AG04450 (cell line): ENCODE measurements at regions not wholly inside any gene's neighbourhood (a gene's known extent, or its start where the extent isn't known, plus 50 kb on each side); places are given as distances from the start of the nearest gene placed in this dataset.

Experiments
- CTCF ChIA-PET: fragments of 300-600, 350-600 bp; formaldehyde crosslinking; extraction: SDS; loops from one replicate; lab custom pipeline; 2022; ENCODE audit warnings: antibody characterized with exemption, inconsistent platforms; lab: Charles Lee
- POLR2A ChIA-PET: fragments of 350-600 bp; formaldehyde crosslinking; extraction: SDS; loops from one replicate; lab custom pipeline; 2021; ENCODE audit warnings: antibody characterized with exemption, inconsistent platforms; lab: Yijun Ruan, JAX
- DNase-seq: peaks from one replicate; pipeline ENCODE4 v3.0.0-alpha.2; 2011; ENCODE audit warnings: low read depth, low spot score
- H3K27ac ChIP-seq: one replicate; pipeline ENCODE4 v1.5.1; 2012; ENCODE audit warnings: low read depth, low read length, control low read depth
- H3K27me3 ChIP-seq: one replicate; pipeline ENCODE4 v1.6.0; 2012; ENCODE audit warnings: low read length; ENCODE audit not compliant: control insufficient read depth, insufficient read depth
- H3K4me3 ChIP-seq: 2 replicates; pipeline ENCODE4 v1.5.1; 2011; ENCODE audit warnings: mild to moderate bottlenecking, low read depth, low read length, control low read depth
- H3K9me3 ChIP-seq: 2 replicates; pipeline ENCODE4 v1.5.1; 2012; ENCODE audit warnings: low read length; ENCODE audit not compliant: control insufficient read depth, insufficient read depth
- TF ChIP-seq, protein P1 (sequence below): IDR thresholded peaks from 2 replicates; pipeline ENCODE4 v1.5.1; 2011; ENCODE audit warnings: low read depth, low read length, control low read depth, inconsistent platforms

DNA sequence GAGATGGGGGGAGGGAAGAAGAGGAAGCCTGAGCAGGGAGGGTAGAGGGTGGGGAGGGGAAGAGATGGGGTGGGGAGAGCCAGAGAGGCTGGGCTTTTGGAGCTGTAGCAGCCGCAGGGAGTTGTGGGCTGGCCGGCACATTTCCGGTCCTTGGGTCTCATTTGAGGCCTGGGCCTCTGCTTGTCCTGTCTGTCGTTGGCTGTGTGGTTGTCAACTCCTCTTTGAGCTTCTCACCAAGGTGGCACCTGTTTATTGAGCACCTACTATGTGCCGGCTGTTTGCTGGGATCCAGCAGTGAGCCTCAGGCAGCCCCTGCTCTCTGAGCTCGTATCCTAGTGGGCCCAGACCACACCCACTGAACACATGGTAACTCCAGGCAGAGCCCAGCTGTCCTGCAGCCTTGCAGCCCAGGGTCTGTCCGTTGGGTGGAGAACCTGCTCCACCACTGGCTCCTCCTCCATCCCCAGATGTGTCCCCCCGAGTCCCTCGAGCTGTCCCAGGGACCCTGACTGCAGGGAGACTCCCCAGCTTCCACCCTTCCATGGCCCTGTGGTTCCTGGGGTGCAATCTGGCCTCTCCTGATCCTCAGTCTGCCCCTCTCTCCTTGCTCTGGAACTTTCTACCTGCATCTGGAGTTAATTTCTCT is 164.9 kb downstream of the IRF8 start:
- Histone ChIP-seq H3K27ac (no peak overlapping the region), H3K9me3 (no peaks in the 10 kb centered on the region), H3K4me3 (no peak overlapping the region), H3K27me3 (peaks cover 26% of the 10 kb centered on the region)
- ChIA-PET CTCF (interaction anchor here (1.5 kb wide), 1 partner anchor 9 kb away, joined by 8 read pairs; no protein-coding TSS in a partner anchor), POLR2A (no interaction called here)
- DNase-seq = no peak
- TF ChIP-seq, protein P1, sequence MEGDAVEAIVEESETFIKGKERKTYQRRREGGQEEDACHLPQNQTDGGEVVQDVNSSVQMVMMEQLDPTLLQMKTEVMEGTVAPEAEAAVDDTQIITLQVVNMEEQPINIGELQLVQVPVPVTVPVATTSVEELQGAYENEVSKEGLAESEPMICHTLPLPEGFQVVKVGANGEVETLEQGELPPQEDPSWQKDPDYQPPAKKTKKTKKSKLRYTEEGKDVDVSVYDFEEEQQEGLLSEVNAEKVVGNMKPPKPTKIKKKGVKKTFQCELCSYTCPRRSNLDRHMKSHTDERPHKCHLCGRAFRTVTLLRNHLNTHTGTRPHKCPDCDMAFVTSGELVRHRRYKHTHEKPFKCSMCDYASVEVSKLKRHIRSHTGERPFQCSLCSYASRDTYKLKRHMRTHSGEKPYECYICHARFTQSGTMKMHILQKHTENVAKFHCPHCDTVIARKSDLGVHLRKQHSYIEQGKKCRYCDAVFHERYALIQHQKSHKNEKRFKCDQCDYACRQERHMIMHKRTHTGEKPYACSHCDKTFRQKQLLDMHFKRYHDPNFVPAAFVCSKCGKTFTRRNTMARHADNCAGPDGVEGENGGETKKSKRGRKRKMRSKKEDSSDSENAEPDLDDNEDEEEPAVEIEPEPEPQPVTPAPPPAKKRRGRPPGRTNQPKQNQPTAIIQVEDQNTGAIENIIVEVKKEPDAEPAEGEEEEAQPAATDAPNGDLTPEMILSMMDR = no peak

DNA sequence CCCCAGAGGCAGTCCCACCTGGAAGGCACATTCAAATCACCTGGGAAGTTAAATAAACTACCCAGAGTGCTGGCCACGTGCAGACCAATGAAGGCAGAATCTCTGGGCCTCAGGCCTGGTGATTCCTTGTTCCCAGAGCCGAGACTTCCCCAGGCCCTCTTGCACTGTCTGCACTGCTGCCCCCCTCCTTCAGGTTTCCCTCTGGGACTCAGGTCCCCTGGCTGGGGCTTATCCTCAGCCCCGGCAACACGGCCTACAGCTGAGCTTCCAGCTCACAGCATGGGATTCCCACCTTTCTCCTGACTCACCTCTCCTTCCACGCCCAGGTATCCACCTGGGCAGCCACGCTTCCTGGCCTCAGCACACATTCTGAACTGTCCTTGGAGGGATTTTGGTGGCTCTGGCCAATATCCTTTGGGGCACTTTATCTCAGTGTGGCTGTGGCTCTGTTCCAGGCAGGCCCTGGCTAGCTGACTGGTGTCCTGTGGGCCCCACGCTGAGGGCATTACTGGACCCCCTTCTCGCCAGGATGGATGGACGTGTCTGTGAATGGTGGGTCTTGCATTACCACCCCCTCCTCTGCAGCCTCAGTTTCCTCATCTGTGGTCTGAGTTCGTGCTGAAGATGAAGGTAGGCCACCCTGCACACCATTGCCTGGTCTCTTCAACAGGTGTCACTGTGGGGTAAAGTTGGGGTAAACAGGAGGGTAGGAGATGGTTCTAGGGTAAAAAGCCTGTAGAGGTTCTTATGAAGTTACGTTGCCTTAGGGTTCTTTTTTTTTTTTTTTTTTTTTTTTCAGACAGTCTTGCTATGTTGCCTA is 165.7 kb downstream of the IRF8 start:
- POLR2A ChIA-PET = interaction anchor here (0.7 kb wide), 1 partner anchor 452 kb away, joined by 10 read pairs; no protein-coding TSS in a partner anchor
- H3K27me3 ChIP-seq = peaks cover 26% of the 10 kb centered on the region
- TF ChIP-seq, protein P1 = no peak
- no peak overlapping the region for H3K27ac ChIP-seq
- no peak for DNase-seq
- CTCF ChIA-PET = interaction anchor here (0.5 to 1.5 kb wide), 2 partner anchors 8 to 9 kb away, joined by 3 to 8 read pairs; no protein-coding TSS in a partner anchor
- H3K9me3 ChIP-seq = no peaks in the 10 kb centered on the region; the same call in 1 of the 2 replicates
- H3K4me3 ChIP-seq = no peak overlapping the region

DNA sequence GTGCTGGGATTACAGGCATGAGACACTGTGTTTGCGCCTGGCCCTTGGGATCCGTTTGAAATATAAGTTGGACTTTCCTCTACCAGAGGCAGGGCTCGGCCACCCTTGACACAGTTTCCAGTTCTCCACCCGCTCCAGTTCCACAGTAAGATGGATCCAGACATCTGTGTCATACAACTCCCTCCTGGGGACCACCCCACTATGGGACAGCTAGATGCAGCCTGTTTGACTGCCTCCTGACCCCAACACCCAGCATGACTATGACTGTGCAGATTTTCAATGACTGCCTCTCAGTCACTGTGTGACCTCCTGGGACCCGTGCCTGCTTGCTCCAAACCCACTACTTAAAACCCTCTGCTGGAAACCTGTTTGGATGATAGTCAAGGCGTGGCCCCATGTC is 166.7 kb downstream of the IRF8 start:
- ChIA-PET CTCF (interaction anchor here (1.0 kb wide), 1 partner anchor 246 kb away, joined by 3 read pairs; no protein-coding TSS in a partner anchor), POLR2A (interaction anchor here (0.6 to 0.7 kb wide), 2 partner anchors 34 to 428 kb away, joined by 3 read pairs; no protein-coding TSS in a partner anchor)
- TF ChIP-seq, protein P1 = no peak
- H3K4me3 ChIP-seq = no peak overlapping the region
- no peak for DNase-seq
- H3K27me3 ChIP-seq = peaks cover 22% of the 10 kb centered on the region
- H3K9me3 ChIP-seq = no peaks in the 10 kb centered on the region; the same call in 1 of the 2 replicates
- H3K27ac ChIP-seq = no peak overlapping the region

- H3K9me3 ChIP-seq = no peaks in the 10 kb centered on the region; the same call in 1 of the 2 replicates
- CTCF ChIA-PET = interaction anchor here (0.7 to 1.0 kb wide), 2 partner anchors 247 to 454 kb away, joined by 3 read pairs; no protein-coding TSS in a partner anchor
- POLR2A ChIA-PET = no interaction called here
- no peak overlapping the region for H3K27ac ChIP-seq
- H3K4me3 ChIP-seq = no peak overlapping the region
- DNase-seq = no peak
- TF ChIP-seq, protein P1 = no peak
- H3K27me3 ChIP-seq = peaks cover 12% of the 10 kb centered on the region
These were observed 167.8 kb downstream of the IRF8 start for GRCh38 chr16:86066811-86067210.
